Neural progenitor cell (in vitro differentiated cells): ENCODE measurements at regions not wholly inside any gene's neighbourhood (a gene's known extent, or its start where the extent isn't known, plus 50 kb on each side); places are given as distances from the start of the nearest gene placed in this dataset.
"Not testable (repeated sequence)": the region's sequence is repeated elsewhere in the genome, so short reads cannot be mapped to it uniquely, and the experiment has no call there.

Experiments used
- CTCF ChIP-seq: fragments of 200-600 bp; sonication (generic); IDR thresholded peaks from 2 replicates; pipeline ENCODE4 v1.5.1; 2017; ENCODE audit warnings: antibody characterized with exemption, mild to moderate bottlenecking
- EZH2 ChIP-seq: fragments of 200-600 bp; sonication (generic); IDR thresholded peaks from 2 replicates; pipeline ENCODE4 v1.6.1; 2017; ENCODE audit warnings: antibody characterized with exemption, mild to moderate bottlenecking, moderate library complexity
- EZH2phosphoT487 ChIP-seq: fragments of 200-600 bp; sonication (generic); IDR thresholded peaks from 2 replicates; pipeline ENCODE4 v1.6.1; 2017; ENCODE audit warnings: antibody characterized with exemption

- not testable (repeated sequence) for TF ChIP-seq CTCF, EZH2, EZH2phosphoT487
Measured at GRCh38 chr1:144533480-144533879, 59.2 kb upstream of the PPIAL4F start.
